A549 (cell line): ENCODE measurements at regions not wholly inside any gene's neighbourhood (a gene's known extent, or its start where the extent isn't known, plus 50 kb on each side); places are given as distances from the start of the nearest gene placed in this dataset.

ENCODE experiments used
- EP300 ChIP-seq, 2 experiments: fragments of >200 bp; sonication (Bioruptor Twin); formaldehyde crosslinking; IDR thresholded peaks; 2 replicates in 1 of 2; 3 replicates in 1 of 2; pipeline ENCODE4 v1.6.1; 2016 to 2017
- ESRRA ChIP-seq: fragments of 150-350 bp; IDR thresholded peaks from 2 replicates; pipeline ENCODE4 v1.6.1; 2014; ENCODE audit warnings: mild to moderate bottlenecking, low read length, borderline replicate concordance
- HDAC2 ChIP-seq: fragments of 200-600 bp; sonication (generic); IDR thresholded peaks from 2 replicates; pipeline ENCODE4 v1.6.1; 2016
- MAZ ChIP-seq: fragments of 150-350 bp; IDR thresholded peaks from 2 replicates; pipeline ENCODE4 v1.6.1; 2014; ENCODE audit warnings: antibody characterized with exemption, low read depth, low read length, borderline replicate concordance
- MYC ChIP-seq: IDR thresholded peaks from 2 replicates; pipeline ENCODE4 v1.6.1; 2012; ENCODE audit warnings: mild to moderate bottlenecking, inconsistent platforms, low read length, improper control_type of control experiment, borderline replicate concordance
- NR3C1 ChIP-seq: fragments of >200 bp; sonication (Bioruptor Twin); formaldehyde crosslinking; IDR thresholded peaks from 3 replicates; pipeline ENCODE4 v1.6.1; 2017
- POLR2A ChIP-seq: IDR thresholded peaks from 2 replicates; pipeline ENCODE4 v1.6.1; 2012; ENCODE audit warnings: mild to moderate bottlenecking, low read length
- RAD21 ChIP-seq, 2 experiments: fragments of >200 bp in 1 of 2; sonication (Bioruptor Twin) in 1 of 2; formaldehyde crosslinking in 1 of 2; IDR thresholded peaks in 1 of 2; conservative IDR thresholded peaks in 1 of 2; 2 replicates in 1 of 2; 3 replicates in 1 of 2; pipeline ENCODE4 v1.6.1; 2012 to 2018; ENCODE audit warnings: inconsistent platforms in 1 of 2
- REST ChIP-seq: fragments of 200-600 bp; sonication (generic); IDR thresholded peaks from 2 replicates; pipeline ENCODE4 v1.6.1; 2016; ENCODE audit warnings: antibody characterized with exemption, mild to moderate bottlenecking, moderate library complexity
- SREBF2 ChIP-seq: fragments of 450-650 bp; IDR thresholded peaks from 2 replicates; pipeline ENCODE4 v1.6.1; 2014; ENCODE audit warnings: mild to moderate bottlenecking, moderate library complexity
- ZFP36 ChIP-seq: fragments of 450-650 bp; IDR thresholded peaks from 2 replicates; pipeline ENCODE4 v1.6.1; 2014; ENCODE audit warnings: borderline replicate concordance; ENCODE audit not compliant: partially characterized antibody
- TF ChIP-seq, protein P1 (sequence below): fragments of >200 bp; sonication (Bioruptor Twin); formaldehyde crosslinking; IDR thresholded peaks from 3 replicates; pipeline ENCODE4 v1.5.1; 2016
- TF ChIP-seq, protein P2 (sequence below): IDR thresholded peaks from 2 replicates; pipeline ENCODE4 v1.6.1; 2012

DNA sequence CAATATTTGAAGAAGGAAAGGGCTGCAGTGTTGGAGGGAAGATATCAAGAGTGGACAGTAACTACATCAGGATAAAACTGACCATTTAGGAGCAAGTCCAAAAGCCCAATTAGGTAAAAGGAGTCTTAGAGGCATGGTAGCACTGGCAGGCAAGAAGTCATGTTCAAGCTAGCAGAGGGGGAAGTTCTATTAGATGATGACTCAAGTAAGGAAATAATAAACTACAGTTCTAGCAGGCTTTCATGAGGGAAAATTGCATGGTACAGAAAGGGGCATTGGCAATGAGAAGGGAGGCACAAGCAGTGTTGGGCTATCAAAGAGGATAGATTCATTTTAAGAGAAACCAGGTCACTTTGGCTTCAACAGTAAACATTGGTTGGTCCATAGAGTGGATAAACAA, 156.1 kb upstream of the PTPRK start:
- TF ChIP-seq POLR2A (no peak), RAD21 (conservative IDR thresholded peaks at IDR 0.05 in 1 of 2, IDR thresholded peaks at IDR 0.05 in 1 of 2) (no peak), EP300 (IDR thresholded peaks at IDR 0.05) (no peak), MAZ (no peak), NR3C1 (no peak), MYC (no peak), REST (no peak), ESRRA (no peak), HDAC2 (no peak), ZFP36 (no peak), SREBF2 (no peak)
- TF ChIP-seq, protein P1, sequence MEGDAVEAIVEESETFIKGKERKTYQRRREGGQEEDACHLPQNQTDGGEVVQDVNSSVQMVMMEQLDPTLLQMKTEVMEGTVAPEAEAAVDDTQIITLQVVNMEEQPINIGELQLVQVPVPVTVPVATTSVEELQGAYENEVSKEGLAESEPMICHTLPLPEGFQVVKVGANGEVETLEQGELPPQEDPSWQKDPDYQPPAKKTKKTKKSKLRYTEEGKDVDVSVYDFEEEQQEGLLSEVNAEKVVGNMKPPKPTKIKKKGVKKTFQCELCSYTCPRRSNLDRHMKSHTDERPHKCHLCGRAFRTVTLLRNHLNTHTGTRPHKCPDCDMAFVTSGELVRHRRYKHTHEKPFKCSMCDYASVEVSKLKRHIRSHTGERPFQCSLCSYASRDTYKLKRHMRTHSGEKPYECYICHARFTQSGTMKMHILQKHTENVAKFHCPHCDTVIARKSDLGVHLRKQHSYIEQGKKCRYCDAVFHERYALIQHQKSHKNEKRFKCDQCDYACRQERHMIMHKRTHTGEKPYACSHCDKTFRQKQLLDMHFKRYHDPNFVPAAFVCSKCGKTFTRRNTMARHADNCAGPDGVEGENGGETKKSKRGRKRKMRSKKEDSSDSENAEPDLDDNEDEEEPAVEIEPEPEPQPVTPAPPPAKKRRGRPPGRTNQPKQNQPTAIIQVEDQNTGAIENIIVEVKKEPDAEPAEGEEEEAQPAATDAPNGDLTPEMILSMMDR: no peak
- TF ChIP-seq, protein P2, sequence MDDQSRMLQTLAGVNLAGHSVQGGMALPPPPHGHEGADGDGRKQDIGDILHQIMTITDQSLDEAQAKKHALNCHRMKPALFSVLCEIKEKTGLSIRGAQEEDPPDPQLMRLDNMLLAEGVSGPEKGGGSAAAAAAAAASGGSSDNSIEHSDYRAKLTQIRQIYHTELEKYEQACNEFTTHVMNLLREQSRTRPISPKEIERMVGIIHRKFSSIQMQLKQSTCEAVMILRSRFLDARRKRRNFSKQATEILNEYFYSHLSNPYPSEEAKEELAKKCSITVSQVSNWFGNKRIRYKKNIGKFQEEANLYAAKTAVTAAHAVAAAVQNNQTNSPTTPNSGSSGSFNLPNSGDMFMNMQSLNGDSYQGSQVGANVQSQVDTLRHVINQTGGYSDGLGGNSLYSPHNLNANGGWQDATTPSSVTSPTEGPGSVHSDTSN: no peak
